Activated CD8-positive, alpha-beta T cell treated with anti-CD3 and anti-CD28 coated beads for 36 hours (primary cell): ENCODE measurements at regions not wholly inside any gene's neighbourhood (a gene's known extent, or its start where the extent isn't known, plus 50 kb on each side); places are given as distances from the start of the nearest gene placed in this dataset.

Experiments used
- ATAC-seq: fragments of 200-7000 bp; cut with Tn5 transposase; one replicate; pipeline ENCODE4 v1.10.0; 2021; ENCODE audit warnings: mild to moderate bottlenecking, moderate library complexity
- CTCF ChIA-PET: fragments of 350-600 bp; sonication (Branson Sonifier 250); formaldehyde crosslinking; loops from one replicate; lab custom pipeline; 2021; ENCODE audit warnings: antibody characterized with exemption; lab: Charles Lee
- POLR2A ChIA-PET: fragments of 350-600 bp; sonication (Branson Sonifier 250); formaldehyde crosslinking; loops from one replicate; lab custom pipeline; 2021; ENCODE audit warnings: antibody characterized with exemption; lab: Charles Lee
- DNase-seq: peaks from one replicate; pipeline ENCODE4 v3.0.0-alpha.2; 2020
- H3K27ac Mint-ChIP-seq: one replicate; pipeline ENCODE4 v1.8.0; 2021; ENCODE audit warnings: mild to moderate bottlenecking, mixed read lengths
- H3K27me3 Mint-ChIP-seq: one replicate; pipeline ENCODE4 v1.8.0; 2021; ENCODE audit warnings: mixed read lengths
- H3K36me3 Mint-ChIP-seq: one replicate; pipeline ENCODE4 v1.8.0; 2021; ENCODE audit warnings: low read depth, mixed read lengths
- H3K4me1 Mint-ChIP-seq: one replicate; pipeline ENCODE4 v1.8.0; 2021; ENCODE audit warnings: low read depth, mixed read lengths
- H3K4me3 Mint-ChIP-seq: one replicate; pipeline ENCODE4 v1.8.0; 2021; ENCODE audit warnings: mild to moderate bottlenecking, moderate library complexity, mixed read lengths
- H3K9me3 Mint-ChIP-seq: one replicate; pipeline ENCODE4 v1.8.0; 2021; ENCODE audit warnings: mixed read lengths
- intact Hi-C: fragments of 100-400 bp; cut with micrococcal nuclease; formaldehyde crosslinking; loops from one replicate; pipeline ENCODE4 v1.10.0; 2022
- TF ChIP-seq, protein P1 (sequence below): fragments of 200-600 bp; IDR thresholded peaks from one replicate; pipeline ENCODE4 v1.8.0; 2022; ENCODE audit warnings: antibody characterized with exemption, mild to moderate bottlenecking

DNA sequence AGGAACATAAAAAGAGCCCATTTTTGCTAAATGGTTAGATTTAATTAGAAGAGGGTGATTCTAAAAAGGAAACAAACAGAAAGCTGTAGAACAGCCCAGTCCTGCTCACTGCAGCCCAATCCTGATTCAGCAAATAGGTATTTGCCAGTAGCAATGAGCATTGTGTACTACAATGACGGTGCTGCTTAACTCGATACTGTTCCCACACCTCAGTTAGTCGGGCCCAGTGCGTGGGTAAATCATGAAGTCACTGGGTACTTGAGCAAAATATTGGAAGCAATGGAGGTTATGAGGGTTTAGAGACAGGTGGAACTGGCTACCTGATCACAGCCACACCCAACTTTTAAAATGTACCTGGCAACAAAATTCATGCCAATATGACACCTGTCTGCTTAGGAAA is 101.5 kb upstream of the ADGRL2 start:
- no peak overlapping the region for H3K4me3 Mint-ChIP-seq
- CTCF ChIA-PET = no interaction called here
- no peaks in the 10 kb centered on the region for H3K36me3 Mint-ChIP-seq
- H3K9me3 Mint-ChIP-seq = no peaks in the 10 kb centered on the region
- POLR2A ChIA-PET = no interaction called here
- H3K4me1 Mint-ChIP-seq = no peaks in the 10 kb centered on the region
- DNase-seq (no peak), ATAC-seq (no peak)
- no peaks in the 10 kb centered on the region for H3K27me3 Mint-ChIP-seq
- H3K27ac Mint-ChIP-seq = no peak overlapping the region
- TF ChIP-seq, protein P1, sequence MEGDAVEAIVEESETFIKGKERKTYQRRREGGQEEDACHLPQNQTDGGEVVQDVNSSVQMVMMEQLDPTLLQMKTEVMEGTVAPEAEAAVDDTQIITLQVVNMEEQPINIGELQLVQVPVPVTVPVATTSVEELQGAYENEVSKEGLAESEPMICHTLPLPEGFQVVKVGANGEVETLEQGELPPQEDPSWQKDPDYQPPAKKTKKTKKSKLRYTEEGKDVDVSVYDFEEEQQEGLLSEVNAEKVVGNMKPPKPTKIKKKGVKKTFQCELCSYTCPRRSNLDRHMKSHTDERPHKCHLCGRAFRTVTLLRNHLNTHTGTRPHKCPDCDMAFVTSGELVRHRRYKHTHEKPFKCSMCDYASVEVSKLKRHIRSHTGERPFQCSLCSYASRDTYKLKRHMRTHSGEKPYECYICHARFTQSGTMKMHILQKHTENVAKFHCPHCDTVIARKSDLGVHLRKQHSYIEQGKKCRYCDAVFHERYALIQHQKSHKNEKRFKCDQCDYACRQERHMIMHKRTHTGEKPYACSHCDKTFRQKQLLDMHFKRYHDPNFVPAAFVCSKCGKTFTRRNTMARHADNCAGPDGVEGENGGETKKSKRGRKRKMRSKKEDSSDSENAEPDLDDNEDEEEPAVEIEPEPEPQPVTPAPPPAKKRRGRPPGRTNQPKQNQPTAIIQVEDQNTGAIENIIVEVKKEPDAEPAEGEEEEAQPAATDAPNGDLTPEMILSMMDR = no peak
- intact Hi-C loops = no loop called here

DNA sequence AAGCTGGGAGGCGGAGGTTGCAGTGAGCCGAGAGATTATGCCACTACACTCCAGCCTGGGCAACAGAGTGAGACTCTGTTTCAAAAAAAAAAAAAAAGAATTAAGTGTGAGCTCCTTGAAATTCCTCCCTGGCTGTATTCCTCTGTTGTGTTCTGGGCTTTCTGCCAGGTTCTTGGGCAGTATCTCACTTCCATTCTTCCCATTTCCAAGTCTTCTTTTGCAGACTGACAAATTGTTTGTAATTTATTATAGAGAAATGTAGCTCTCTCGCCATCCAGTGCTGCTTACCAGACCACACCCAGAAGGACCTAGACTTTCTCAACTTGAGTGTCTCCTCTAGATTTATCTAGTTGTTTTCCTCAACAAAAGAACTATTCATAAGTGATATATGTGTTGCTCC is 105.0 kb upstream of the ADGRL2 start:
- intact Hi-C loops = no loop called here

DNA sequence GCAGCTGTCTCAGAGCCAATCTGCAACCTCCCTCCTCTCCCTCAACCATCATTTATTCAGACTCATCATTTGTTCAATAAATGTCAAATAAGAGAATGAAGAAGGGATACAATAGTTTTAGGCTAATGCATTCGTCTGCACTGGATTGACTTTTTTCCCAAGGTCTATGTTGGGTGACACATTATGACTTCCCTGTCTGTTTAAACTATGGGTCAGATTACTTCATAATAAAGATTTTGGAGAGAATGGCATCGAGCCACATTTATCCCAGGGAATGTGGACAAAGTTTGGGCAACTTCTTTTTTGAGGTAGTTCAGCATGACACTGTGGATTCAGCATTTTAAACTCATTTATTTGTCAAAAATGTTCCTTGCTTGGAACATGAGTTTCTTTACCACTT is 107.4 kb upstream of the ADGRL2 start:
- Mint-ChIP-seq H3K36me3 (no peaks in the 10 kb centered on the region), H3K4me3 (no peak overlapping the region), H3K4me1 (no peaks in the 10 kb centered on the region), H3K9me3 (peaks cover 6% of the 10 kb centered on the region), H3K27ac (no peak overlapping the region), H3K27me3 (no peaks in the 10 kb centered on the region)
- POLR2A ChIA-PET = no interaction called here
- no peak for ATAC-seq
- CTCF ChIA-PET = no interaction called here
- TF ChIP-seq, protein P1 = no peak
- no peak for DNase-seq
- intact Hi-C loops = no loop called here

More for the DNA sequence above, 105.0 kb upstream of the ADGRL2 start:
- H3K27me3 Mint-ChIP-seq = no peaks in the 10 kb centered on the region
- no peaks in the 10 kb centered on the region for H3K4me1 Mint-ChIP-seq
- H3K36me3 Mint-ChIP-seq = no peaks in the 10 kb centered on the region
- ChIA-PET POLR2A (no interaction called here), CTCF (no interaction called here)
- H3K27ac Mint-ChIP-seq = no peak overlapping the region
- TF ChIP-seq, protein P1 = no peak
- DNase-seq (no peak), ATAC-seq (no peak)
- H3K9me3 Mint-ChIP-seq = no peaks in the 10 kb centered on the region
- no peak overlapping the region for H3K4me3 Mint-ChIP-seq

DNA sequence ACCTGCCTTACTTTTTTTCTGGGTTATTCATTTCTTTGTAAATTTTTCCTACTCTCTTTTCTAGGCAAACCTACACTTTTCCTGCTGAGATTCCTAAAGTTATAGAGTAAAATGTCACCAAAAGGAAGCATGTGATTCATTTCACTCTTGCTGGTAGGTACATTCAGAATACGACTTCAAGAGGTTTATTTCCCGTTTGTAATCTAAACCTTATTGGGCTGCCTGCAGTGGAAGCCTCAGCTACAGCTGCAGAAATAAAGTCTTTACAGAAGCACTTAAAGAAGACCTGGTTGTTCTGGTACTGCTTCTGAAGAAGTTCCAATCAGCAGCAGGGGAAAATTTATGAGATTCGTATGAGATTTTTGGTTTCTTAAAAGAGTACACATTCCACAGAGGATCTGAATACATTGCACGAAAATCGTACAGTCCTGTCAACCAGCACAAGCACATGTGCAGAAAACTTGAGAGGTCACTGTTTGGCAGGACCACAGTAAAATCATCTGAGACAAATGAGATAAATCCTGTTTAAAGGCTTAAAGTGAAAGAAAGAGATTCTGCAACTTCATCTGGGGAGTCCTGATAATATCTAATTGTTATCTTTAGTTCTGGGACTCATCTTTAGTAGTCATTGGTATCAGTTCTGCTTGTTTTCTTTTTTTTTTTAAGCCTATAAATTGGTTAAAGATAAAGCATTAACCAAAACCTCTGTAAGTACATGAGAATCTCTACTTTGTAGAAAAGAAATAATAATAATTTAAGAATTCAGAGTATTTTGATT is 109.9 kb upstream of the ADGRL2 start:
- ChIA-PET CTCF (no interaction called here), POLR2A (no interaction called here)
- Mint-ChIP-seq H3K4me3 (no peak overlapping the region), H3K27ac (no peak overlapping the region), H3K27me3 (no peaks in the 10 kb centered on the region), H3K36me3 (no peaks in the 10 kb centered on the region), H3K9me3 (peaks cover 12% of the 10 kb centered on the region), H3K4me1 (no peaks in the 10 kb centered on the region)
- ATAC-seq = no peak
- DNase-seq = no peak
- TF ChIP-seq, protein P1 = no peak
- intact Hi-C loops = no loop called here

DNA sequence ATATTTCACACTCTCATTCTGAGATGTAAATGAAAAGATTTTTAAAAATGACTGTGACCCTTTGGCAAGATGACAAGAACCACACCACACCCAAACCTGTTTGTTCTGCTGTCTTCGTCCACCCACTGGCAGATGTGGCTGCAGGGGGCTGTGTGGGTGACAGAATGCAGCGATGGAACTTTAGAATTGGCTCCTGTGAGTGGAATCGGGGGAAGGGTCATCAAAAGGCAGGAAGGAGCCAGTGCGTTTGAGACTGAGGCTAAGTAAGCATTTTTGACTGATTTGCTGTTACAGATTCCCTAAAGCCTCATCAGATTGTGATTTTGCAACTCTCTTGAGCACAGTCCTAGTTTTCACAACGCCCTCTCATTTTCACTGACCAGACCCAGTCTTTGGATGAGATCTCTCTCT is 111.2 kb upstream of the ADGRL2 start:
- Mint-ChIP-seq H3K36me3 (no peaks in the 10 kb centered on the region), H3K9me3 (peaks cover 12% of the 10 kb centered on the region), H3K27ac (no peak overlapping the region), H3K4me1 (no peaks in the 10 kb centered on the region), H3K27me3 (no peaks in the 10 kb centered on the region), H3K4me3 (no peak overlapping the region)
- TF ChIP-seq, protein P1 = no peak
- no peak for DNase-seq
- ChIA-PET CTCF (no interaction called here), POLR2A (no interaction called here)
- no peak for ATAC-seq
- intact Hi-C loops = no loop called here
